ENCODE measurements at regions not wholly inside any gene's neighbourhood (a gene's known extent, or its start where the extent isn't known, plus 50 kb on each side); places are given as distances from the start of the nearest gene placed in this dataset.
"Not testable (repeated sequence)": the region's sequence is repeated elsewhere in the genome, so short reads cannot be mapped to it uniquely, and the experiment has no call there.

DNA sequence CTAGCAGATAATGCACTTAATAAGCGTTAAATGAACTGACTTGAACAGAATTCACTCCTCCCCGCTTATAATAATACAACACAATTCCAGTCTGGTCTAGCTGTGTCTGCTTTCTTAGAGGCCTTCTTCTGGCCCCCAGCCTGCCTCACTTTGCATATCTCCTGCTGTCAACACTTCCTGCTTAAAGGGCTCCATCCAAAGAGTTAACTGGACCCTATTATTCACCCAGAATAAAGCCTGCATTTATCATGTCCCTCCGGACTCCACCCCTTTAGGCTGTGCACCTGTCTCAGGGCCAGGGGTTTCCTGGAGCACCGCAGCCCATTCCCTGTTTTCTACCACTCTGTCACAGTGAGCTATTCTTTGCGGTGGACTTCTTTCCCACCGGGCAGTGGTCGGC lies 115.4 kb upstream of the FOXN2 start:
- DNase-seq = no peak

GRCh38 chr2:48200620-48201293 lies 113.7 kb upstream of the FOXN2 start:
- DNase-seq = no peak

- DNase-seq = not testable (repeated sequence)
These were observed 113.0 kb upstream of the FOXN2 start for GRCh38 chr2:48201435-48201834.

- DNase-seq = no peak
These were observed 111.4 kb upstream of the FOXN2 start for GRCh38 chr2:48202863-48203642.

- no peak for DNase-seq
These were observed 110.8 kb upstream of the FOXN2 start for GRCh38 chr2:48203668-48204067.

DNA sequence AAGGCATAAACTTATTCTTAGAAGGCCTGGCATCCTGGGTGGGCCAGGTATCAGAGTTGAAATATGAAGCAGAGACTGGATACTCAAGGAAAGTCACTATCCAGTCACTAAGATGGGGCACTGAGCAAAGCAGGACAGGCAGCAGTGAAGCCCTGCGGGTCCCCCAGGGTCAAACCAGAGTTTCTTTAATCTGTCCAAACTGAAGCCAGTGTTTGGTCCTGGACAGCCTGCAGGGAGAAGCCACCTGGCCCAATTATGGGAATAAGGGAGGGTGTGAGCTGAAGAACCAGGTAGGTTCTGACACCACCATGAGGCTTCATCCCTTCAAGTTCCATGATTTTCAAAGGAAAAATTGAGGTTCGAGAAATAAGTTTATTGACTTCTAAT lies 109.7 kb upstream of the FOXN2 start:
- no peak for DNase-seq

GRCh38 chr2:48205137-48205798 lies 109.2 kb upstream of the FOXN2 start:
- no peak for DNase-seq

DNA sequence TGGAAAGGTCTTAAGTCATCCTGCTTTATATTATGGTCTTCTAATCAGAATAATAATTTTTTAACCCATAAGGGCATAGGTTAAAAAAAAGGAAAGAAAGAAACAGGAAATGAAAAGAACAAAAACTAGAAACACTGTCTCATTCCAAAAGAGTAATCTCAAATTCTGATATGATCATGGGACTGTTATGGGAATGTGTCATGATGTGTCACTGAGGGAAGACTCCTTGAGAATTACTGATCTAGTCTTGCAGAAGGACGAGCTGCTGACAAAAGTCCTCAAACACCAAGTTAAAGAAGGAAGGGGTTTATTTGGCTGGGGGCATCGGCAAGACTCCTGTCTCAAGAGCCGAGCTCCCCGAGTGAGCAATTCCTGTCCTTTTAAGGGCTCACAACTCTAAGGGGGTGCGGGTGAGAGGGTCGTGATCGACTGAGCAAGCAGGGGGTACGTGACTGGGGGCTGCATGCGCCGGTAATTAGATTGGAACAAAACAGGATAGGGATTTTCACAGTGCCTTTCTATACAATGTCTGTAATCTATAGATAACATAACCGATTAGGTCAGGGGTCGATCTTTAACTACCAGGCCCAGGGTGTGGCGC lies 108.3 kb upstream of the FOXN2 start:
- DNase-seq = not testable (repeated sequence)

DNA sequence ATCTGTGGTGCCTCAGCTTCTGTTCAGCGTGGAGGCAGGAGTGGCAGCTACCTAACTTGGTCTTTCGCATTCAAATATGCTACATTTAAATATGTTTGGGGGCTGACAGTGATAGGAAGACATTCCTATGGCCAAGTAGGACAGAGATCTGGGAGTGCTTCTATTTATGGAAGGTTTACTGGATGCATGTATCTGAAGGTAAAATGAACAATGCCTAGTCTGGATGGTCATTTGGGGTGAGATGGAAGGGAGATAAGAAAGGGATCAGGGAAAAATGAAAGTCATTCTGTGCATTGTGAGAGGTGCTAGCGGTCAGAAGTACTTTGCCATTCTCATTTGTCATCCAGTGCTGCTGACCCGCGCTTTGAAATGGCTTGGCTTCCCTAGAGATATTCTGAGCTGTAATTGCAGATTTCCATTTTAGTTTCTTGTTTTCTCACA lies 107.3 kb upstream of the FOXN2 start:
- DNase-seq = no peak

DNA sequence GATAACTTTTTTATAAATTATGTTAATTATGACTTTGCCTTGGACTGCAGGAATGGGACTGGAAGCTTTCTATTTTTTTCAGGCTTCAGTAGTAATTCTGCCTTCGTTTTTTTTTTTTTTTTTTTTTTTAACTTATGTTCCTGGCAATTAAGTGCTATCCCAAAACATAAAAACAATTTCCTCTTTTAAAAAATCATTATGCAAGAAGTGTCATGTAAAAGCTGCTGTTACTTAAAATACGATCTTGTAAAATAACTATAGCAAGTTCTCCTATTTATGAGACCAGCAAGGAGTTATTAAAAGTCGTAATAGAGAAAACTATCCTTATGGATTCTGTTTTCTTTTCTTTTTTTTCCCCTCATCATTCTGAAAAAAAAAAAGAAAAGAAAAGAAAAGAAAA lies 106.6 kb upstream of the FOXN2 start:
- no peak for DNase-seq

DNA sequence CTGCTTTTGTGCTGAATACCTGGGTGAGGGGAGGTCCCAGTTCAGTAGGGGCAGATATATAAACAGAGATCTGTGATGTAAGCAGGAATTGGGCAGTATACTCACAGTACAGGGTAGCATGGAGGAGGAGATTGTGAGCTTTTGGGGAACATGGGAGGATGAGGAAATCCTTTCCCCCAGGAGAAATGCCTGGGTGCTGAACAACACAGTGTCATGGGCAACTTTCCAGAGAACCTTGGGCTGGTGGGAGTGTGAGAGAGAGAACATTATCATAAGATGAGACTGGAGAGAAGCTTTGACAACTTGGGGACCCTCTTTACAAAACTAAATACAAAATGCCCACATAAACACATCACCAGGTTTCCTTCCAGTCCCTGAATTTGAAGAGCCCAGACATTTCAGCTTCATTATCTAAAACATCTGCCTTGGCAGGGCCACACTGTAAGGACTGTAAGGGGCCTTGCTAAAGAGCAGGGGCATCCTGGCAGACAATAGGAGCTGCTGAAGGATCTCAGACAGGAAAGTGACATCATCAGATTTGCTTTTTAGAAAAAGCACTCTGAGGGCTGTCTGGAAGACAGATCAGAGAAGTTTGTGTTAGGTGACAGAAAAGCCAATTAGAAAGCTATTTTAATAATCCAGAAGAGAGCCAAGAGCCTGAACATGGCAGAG lies 105.1 kb upstream of the FOXN2 start:
- no peak for DNase-seq

GRCh38 chr2:48210189-48210588 lies 104.3 kb upstream of the FOXN2 start:
- DNase-seq = no peak

DNA sequence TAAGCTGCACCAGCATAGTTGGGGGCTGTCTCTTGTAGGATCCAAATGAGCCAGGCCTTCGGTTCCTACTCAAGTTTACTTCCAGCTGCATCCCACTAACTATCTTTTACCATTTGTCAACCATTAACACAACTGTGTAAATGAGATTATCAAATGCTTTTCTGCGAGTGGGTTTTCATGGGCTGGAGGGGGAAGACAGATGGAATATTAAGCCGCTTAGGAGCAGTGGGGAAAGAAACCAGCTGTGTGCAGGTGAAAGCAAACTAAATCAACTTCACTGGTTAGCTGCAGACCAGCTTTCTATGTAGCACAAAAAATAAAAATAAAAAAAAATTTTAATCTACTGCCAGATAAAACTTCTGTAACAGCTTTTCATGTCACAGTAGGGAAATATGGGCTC lies 100.8 kb upstream of the FOXN2 start:
- no peak for DNase-seq

DNA sequence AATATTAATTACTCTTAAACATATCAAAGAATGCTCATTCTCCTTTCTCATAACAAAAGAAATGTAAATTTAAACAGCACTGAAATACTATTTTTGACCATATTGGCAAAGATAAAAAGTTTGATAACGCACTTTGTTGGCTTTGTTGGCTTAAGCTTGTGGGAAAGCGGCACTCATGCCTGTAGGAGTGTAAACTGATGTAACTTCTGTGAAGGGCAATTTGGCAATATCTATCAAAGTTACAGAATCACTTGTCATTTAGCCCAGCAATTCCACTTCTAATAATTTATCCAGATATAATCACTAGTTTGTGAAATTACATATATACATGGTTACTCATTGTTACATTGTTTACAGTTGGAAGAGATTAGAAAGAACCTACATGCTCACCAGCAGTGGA lies 96.3 kb upstream of the FOXN2 start:
- DNase-seq = no peak

DNA sequence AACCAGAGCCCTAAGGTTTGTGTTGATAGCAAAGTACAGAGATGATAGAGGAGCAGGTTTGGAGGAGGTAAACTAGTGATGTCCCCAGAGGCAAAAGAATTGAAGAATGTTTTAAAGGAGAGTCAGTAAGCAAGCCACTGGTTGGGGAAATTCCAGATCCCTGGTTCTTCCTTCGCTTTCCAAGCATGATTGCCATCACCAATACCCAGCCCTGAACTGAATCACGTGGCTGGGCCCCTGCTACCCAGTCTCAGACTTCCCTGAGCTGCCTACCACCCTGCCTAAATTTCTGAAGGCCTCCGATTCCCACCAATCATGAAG lies 95.3 kb upstream of the FOXN2 start:
- no peak for DNase-seq

DNA sequence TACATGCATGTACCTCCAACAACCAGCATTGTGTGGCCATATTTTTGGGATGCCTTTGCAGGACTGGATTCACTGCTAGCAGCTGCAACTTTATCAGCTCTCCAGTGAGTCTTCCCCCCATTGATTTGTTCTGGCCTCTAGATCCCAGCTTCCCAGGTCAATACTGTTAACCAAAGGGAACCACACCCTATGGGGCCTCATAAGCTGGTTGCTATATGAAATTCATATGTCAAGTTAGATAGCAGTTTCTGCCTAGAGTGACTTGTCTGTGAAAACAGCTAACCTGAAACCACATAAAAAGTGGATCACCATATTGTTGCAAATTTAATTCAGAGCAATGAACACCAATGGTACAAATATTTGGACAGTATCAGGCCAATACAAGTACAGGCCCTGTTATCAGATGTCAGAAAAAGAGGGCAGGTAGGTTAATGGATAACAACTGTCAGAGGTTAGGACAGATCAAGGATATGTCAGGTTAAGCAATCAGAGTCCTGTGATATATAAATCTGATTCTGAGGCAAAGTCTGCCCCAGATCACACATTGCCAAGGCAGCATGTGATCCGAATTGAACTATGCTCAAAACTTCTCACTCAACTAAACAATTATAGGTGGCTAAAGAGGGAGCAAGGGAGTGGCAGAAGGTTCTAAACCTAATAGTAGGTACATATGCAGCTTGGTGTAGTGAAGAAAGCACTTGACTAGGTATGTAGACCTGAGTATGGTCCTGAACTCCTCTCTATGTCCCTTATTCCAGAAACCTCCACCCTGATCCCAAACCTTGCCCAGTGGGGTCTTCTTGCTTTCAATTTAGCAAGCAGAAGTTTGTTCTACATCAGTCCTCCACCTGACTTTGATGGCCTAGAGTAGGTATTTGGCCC lies 94.7 kb upstream of the FOXN2 start:
- DNase-seq = no peak

- DNase-seq = no peak
These were observed 94.0 kb upstream of the FOXN2 start for GRCh38 chr2:48220501-48220900.

DNA sequence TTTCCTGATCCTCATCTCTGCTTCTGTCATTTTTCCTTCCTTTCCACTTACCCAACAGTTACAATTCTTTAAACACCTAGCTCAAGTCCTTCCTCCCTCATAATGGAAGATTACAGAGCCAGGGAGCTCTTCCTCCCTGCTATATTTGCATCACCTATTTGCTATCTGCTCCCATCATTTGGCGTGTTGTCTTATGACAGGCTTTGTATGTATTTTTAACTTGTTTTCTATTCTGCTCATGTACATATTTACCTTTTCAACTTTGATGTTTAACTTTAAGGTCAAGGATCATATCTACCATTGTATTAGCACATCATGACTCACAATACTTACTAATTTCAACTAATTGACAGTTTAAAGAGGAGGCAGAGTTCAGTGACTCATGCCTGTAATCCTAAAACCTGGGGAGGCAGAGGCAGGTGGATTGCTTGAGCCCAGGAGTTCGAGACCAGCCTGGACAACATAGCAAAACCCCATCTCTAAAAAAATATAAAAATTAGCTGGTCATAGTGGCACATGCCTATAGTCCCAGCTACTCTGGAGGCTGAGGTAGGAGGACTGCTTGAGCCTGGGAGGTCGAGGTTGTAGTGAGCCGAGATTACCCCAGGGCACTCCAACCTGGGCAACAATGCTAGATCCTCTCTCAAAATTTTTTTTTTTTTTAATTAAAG lies 92.5 kb upstream of the FOXN2 start:
- DNase-seq = no peak

GRCh38 chr2:48227617-48228344 lies 86.7 kb upstream of the FOXN2 start:
- no peak for DNase-seq

DNA sequence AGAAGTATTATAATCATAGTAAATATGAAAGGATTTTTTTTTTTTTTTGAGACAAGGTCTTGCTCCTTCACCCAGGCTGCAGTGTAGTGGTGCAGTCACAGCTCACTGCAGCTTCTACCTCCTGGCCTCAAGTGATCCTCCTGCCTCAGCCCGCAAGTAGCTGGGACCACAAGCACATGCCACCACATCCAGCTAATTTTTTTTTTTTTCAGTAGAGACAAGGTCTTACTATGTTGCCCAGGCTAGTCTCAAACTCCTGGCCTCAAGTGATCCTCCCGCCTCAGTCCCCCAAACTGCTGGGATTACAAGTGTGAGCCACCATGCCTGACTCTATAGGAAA lies 86.2 kb upstream of the FOXN2 start:
- DNase-seq = no peak

GRCh38 chr2:48229063-48229462 lies 85.4 kb upstream of the FOXN2 start:
- DNase-seq = no peak
